ENCODE measurements at regions not wholly inside any gene's neighbourhood (a gene's known extent, or its start where the extent isn't known, plus 50 kb on each side); places are given as distances from the start of the nearest gene placed in this dataset.
"Not testable (repeated sequence)": the region's sequence is repeated elsewhere in the genome, so short reads cannot be mapped to it uniquely, and the experiment has no call there.

- H3K36me3 Mint-ChIP-seq; H3K27ac ChIP-seq (ENCODE audit: low read length); H3K27me3 Mint-ChIP-seq; POLR2A ChIA-PET; H3K36me3 ChIP-seq (ENCODE audit: control insufficient read depth in 2 of 2, extremely low read depth in 1 of 2, insufficient read depth in 1 of 2, low read length in 1 of 2); H3K9me3 ChIP-seq; H3K4me3 ChIP-seq (ENCODE audit: control insufficient read depth in 1 of 2, extremely low read depth in 1 of 2, low read length in 1 of 2); ATAC-seq (replicated peaks in 1 of 4); CTCF ChIA-PET; H3K4me1 ChIP-seq (ENCODE audit: control insufficient read depth in 1 of 2, extremely low read depth in 1 of 2, insufficient read depth in 2 of 2, low read length in 2 of 2); H3K9me3 Mint-ChIP-seq; H3K4me1 Mint-ChIP-seq; H3K4me3 Mint-ChIP-seq; DNase-seq; H3K27ac Mint-ChIP-seq: not testable (repeated sequence)
- H3K27me3 ChIP-seq (replicated peaks in 1 of 2; ENCODE audit: control insufficient read depth in 2 of 2, extremely low read depth in 1 of 2, insufficient read depth in 2 of 2, low read length in 1 of 2) = peaks cover 0 to 14% of the 10 kb centered on the region in 2 experiments
- WGBS (ENCODE audit: insufficient coverage) = 79% methylated on average over 3 of the region's 15 CpGs
These were observed 163.2 kb downstream of the TRIM43 start for GRCh38 chr2:95754819-95755563.

GRCh38 chr2:95755956-95756669 lies 164.3 kb downstream of the TRIM43 start:
- POLR2A ChIA-PET; H3K9me3 ChIP-seq; H3K27me3 Mint-ChIP-seq; H3K4me3 Mint-ChIP-seq; CTCF ChIA-PET; H3K4me1 ChIP-seq (ENCODE audit: control insufficient read depth in 1 of 2, extremely low read depth in 1 of 2, insufficient read depth in 2 of 2, low read length in 2 of 2); H3K4me1 Mint-ChIP-seq; DNase-seq; H3K9me3 Mint-ChIP-seq; H3K36me3 Mint-ChIP-seq; H3K4me3 ChIP-seq (ENCODE audit: control insufficient read depth in 1 of 2, extremely low read depth in 1 of 2, low read length in 1 of 2); ATAC-seq (replicated peaks in 1 of 4); H3K27ac ChIP-seq (ENCODE audit: low read length); H3K27ac Mint-ChIP-seq; H3K36me3 ChIP-seq (ENCODE audit: control insufficient read depth in 2 of 2, extremely low read depth in 1 of 2, insufficient read depth in 1 of 2, low read length in 1 of 2): not testable (repeated sequence)
- peaks cover 0 to 16% of the 10 kb centered on the region in 2 experiments for H3K27me3 ChIP-seq (replicated peaks in 1 of 2; ENCODE audit: control insufficient read depth in 2 of 2, extremely low read depth in 1 of 2, insufficient read depth in 2 of 2, low read length in 1 of 2)
- 75% methylated on average over 3 of the region's 7 CpGs for WGBS (ENCODE audit: insufficient coverage)

DNA sequence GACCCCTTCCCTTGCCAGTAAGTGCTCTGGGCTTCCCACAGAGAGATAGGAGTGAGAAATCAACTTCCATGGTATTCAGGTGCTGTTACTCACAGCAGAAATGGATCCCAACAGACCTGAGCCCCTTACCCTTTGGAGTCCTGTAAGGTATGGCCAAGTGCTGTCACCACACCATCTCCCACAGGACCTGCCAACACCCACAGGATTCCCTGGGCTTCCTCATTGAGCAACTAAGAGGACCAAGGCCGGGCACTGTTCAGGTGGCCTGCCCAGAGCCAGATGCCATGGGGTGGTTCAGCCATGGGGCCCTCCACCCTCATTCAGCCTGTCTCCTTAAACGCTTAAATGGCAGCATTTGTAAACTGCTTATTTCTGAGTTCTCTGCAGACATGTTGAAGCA lies 166.2 kb downstream of the TRIM43 start:
- Mint-ChIP-seq H3K27me3 (peaks cover 2 to 5% of the 10 kb centered on the region in 2 donors), H3K4me1 (no peaks in the 10 kb centered on the region), H3K36me3 (no peaks in the 10 kb centered on the region), H3K4me3 (no peak overlapping the region), H3K27ac (no peak overlapping the region), H3K9me3 (no peaks in the 10 kb centered on the region)
- CTCF ChIA-PET = no interaction called here
- Histone ChIP-seq H3K4me1 (ENCODE audit: control insufficient read depth in 1 of 2, extremely low read depth in 1 of 2, insufficient read depth in 2 of 2, low read length in 2 of 2) (no peaks in the 10 kb centered on the region), H3K36me3 (ENCODE audit: control insufficient read depth in 2 of 2, extremely low read depth in 1 of 2, insufficient read depth in 1 of 2, low read length in 1 of 2) (no peaks in the 10 kb centered on the region), H3K27me3 (replicated peaks in 1 of 2; ENCODE audit: control insufficient read depth in 2 of 2, extremely low read depth in 1 of 2, insufficient read depth in 2 of 2, low read length in 1 of 2) (peaks cover 0 to 7% of the 10 kb centered on the region in 2 experiments), H3K4me3 (ENCODE audit: control insufficient read depth in 1 of 2, extremely low read depth in 1 of 2, low read length in 1 of 2) (no peak overlapping the region), H3K27ac (ENCODE audit: low read length) (no peak overlapping the region), H3K9me3 (no peaks in the 10 kb centered on the region)
- 50% methylated on average over 2 of the region's 2 CpGs for WGBS (ENCODE audit: insufficient coverage)
- ATAC-seq (replicated peaks in 1 of 4) (no peak), DNase-seq (no peak)
- POLR2A ChIA-PET = no interaction called here

- ATAC-seq (replicated peaks in 1 of 4) = no peak
- POLR2A ChIA-PET = no interaction called here
These were observed 167.9 kb downstream of the TRIM43 start for GRCh38 chr2:95759481-95760246.

GRCh38 chr2:95760806-95761525 lies 169.2 kb downstream of the TRIM43 start:
- Mint-ChIP-seq H3K36me3 (no peaks in the 10 kb centered on the region), H3K27ac (no peak overlapping the region), H3K4me3 (no peak overlapping the region), H3K9me3 (no peaks in the 10 kb centered on the region), H3K4me1 (no peaks in the 10 kb centered on the region), H3K27me3 (peaks cover 0 to 2% of the 10 kb centered on the region in 2 donors)
- no peak overlapping the region for H3K27ac ChIP-seq (ENCODE audit: low read length)
- no peaks in the 10 kb centered on the region for H3K9me3 ChIP-seq
- WGBS (ENCODE audit: insufficient coverage) = 63% methylated on average over 6 of the region's 11 CpGs
- H3K4me3 ChIP-seq (ENCODE audit: control insufficient read depth in 1 of 2, extremely low read depth in 1 of 2, low read length in 1 of 2) = no peak overlapping the region
- no peaks in the 10 kb centered on the region for H3K36me3 ChIP-seq (ENCODE audit: control insufficient read depth in 2 of 2, extremely low read depth in 1 of 2, insufficient read depth in 1 of 2, low read length in 1 of 2)
- ATAC-seq (replicated peaks in 1 of 4) = no peak
- H3K4me1 ChIP-seq (ENCODE audit: control insufficient read depth in 1 of 2, extremely low read depth in 1 of 2, insufficient read depth in 2 of 2, low read length in 2 of 2) = no peaks in the 10 kb centered on the region
- no peak for DNase-seq
- ChIA-PET CTCF (no interaction called here), POLR2A (no interaction called here)
- H3K27me3 ChIP-seq (replicated peaks in 1 of 2; ENCODE audit: control insufficient read depth in 2 of 2, extremely low read depth in 1 of 2, insufficient read depth in 2 of 2, low read length in 1 of 2) = peaks cover 0 to 4% of the 10 kb centered on the region in 2 experiments

More at GRCh38 chr2:95759481-95760246, 167.9 kb downstream of the TRIM43 start:
- no peaks in the 10 kb centered on the region for H3K4me1 Mint-ChIP-seq
- 74% methylated on average over 4 of the region's 4 CpGs for WGBS (ENCODE audit: insufficient coverage)
- peaks cover 0 to 4% of the 10 kb centered on the region in 2 experiments for H3K27me3 ChIP-seq (replicated peaks in 1 of 2; ENCODE audit: control insufficient read depth in 2 of 2, extremely low read depth in 1 of 2, insufficient read depth in 2 of 2, low read length in 1 of 2)
- H3K27ac ChIP-seq (ENCODE audit: low read length) = no peak overlapping the region
- no peak overlapping the region for H3K4me3 ChIP-seq (ENCODE audit: control insufficient read depth in 1 of 2, extremely low read depth in 1 of 2, low read length in 1 of 2)
- no peaks in the 10 kb centered on the region for H3K36me3 ChIP-seq (ENCODE audit: control insufficient read depth in 2 of 2, extremely low read depth in 1 of 2, insufficient read depth in 1 of 2, low read length in 1 of 2)
- no peaks in the 10 kb centered on the region for H3K36me3 Mint-ChIP-seq
- H3K9me3 Mint-ChIP-seq = no peaks in the 10 kb centered on the region
- H3K27me3 Mint-ChIP-seq = peaks cover 0 to 2% of the 10 kb centered on the region in 2 donors
- no peak overlapping the region for H3K4me3 Mint-ChIP-seq
- no peaks in the 10 kb centered on the region for H3K4me1 ChIP-seq (ENCODE audit: control insufficient read depth in 1 of 2, extremely low read depth in 1 of 2, insufficient read depth in 2 of 2, low read length in 2 of 2)
- DNase-seq = no peak
- CTCF ChIA-PET = no interaction called here
- no peaks in the 10 kb centered on the region for H3K9me3 ChIP-seq
- H3K27ac Mint-ChIP-seq = no peak overlapping the region

DNA sequence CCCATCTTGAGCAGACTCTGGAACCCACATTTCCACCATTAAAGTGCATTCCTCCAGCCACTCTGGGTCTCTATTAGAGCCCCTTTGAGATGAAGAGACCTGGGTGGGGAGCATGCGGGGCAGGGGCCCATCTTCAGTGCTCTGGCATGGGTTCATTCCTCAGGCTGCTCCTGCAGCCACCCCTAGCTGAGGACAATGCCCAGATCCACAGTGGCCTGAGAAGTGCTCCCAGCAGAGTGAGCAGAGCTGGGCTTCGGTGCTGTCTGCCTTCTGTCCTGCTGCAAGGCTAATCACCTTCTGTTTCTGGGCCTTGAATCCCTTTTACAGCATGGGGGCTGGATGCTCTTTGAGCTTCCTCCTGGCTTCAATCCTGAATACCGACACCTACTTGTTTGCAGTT lies 169.8 kb downstream of the TRIM43 start:
- Mint-ChIP-seq H3K27ac (no peak overlapping the region), H3K4me3 (no peak overlapping the region), H3K27me3 (peaks cover 0 to 2% of the 10 kb centered on the region in 2 donors), H3K9me3 (no peaks in the 10 kb centered on the region), H3K36me3 (no peaks in the 10 kb centered on the region), H3K4me1 (no peaks in the 10 kb centered on the region)
- Histone ChIP-seq H3K27me3 (replicated peaks in 1 of 2; ENCODE audit: control insufficient read depth in 2 of 2, extremely low read depth in 1 of 2, insufficient read depth in 2 of 2, low read length in 1 of 2) (peaks cover 0 to 2% of the 10 kb centered on the region in 2 experiments), H3K9me3 (no peaks in the 10 kb centered on the region), H3K36me3 (ENCODE audit: control insufficient read depth in 2 of 2, extremely low read depth in 1 of 2, insufficient read depth in 1 of 2, low read length in 1 of 2) (no peaks in the 10 kb centered on the region), H3K4me3 (ENCODE audit: control insufficient read depth in 1 of 2, extremely low read depth in 1 of 2, low read length in 1 of 2) (no peak overlapping the region), H3K4me1 (ENCODE audit: control insufficient read depth in 1 of 2, extremely low read depth in 1 of 2, insufficient read depth in 2 of 2, low read length in 2 of 2) (no peaks in the 10 kb centered on the region), H3K27ac (ENCODE audit: low read length) (no peak overlapping the region)
- WGBS (ENCODE audit: insufficient coverage) = 86% methylated on average over 3 of the region's 3 CpGs
- POLR2A ChIA-PET = no interaction called here
- ATAC-seq (replicated peaks in 1 of 4) (no peak), DNase-seq (no peak)
- CTCF ChIA-PET = no interaction called here
